Panc1 (cell line): ENCODE measurements at regions not wholly inside any gene's neighbourhood (a gene's known extent, or its start where the extent isn't known, plus 50 kb on each side); places are given as distances from the start of the nearest gene placed in this dataset.

Experiments used
- ATAC-seq: fragments of 200-7000 bp; cut with Tn5 transposase; 2 replicates; pipeline ENCODE4 v1.9.1; 2020; ENCODE audit warnings: mild to moderate bottlenecking, moderate library complexity
- BruUV-seq: library from RNA; stranded (reverse); fragments of 400-500 nt; replicated peaks from 2 replicates; lab custom pipeline; 2021; lab: Mats Ljungman, UMichigan
- CTCF ChIA-PET: fragments of 300-600 bp; sonication (Branson Sonifier 250); formaldehyde crosslinking; loops from one replicate; lab custom pipeline; 2022; ENCODE audit warnings: antibody characterized with exemption; lab: Charles Lee
- POLR2A ChIA-PET: fragments of 300-600 bp; sonication (Branson Sonifier 250); formaldehyde crosslinking; loops from one replicate; lab custom pipeline; 2022; ENCODE audit warnings: antibody characterized with exemption; lab: Charles Lee
- DNase-seq: peaks from one replicate; pipeline ENCODE4 v3.0.0-alpha.2; 2010; ENCODE audit warnings: low read depth, low spot score
- H3K27ac ChIP-seq: 2 replicates; pipeline ENCODE4 v1.5.1; 2011; ENCODE audit warnings: mild to moderate bottlenecking, low read length, inconsistent platforms
- H3K27me3 ChIP-seq: fragments of 200-500 bp; sonication (Bioruptor generic); 2 replicates; pipeline ENCODE4 v1.6.0; 2014; ENCODE audit warnings: low read length, inconsistent platforms; ENCODE audit not compliant: control insufficient read depth, insufficient read depth
- H3K36me3 ChIP-seq: fragments of 200-500 bp; sonication (Bioruptor generic); 2 replicates; pipeline ENCODE4 v1.5.1; 2014; ENCODE audit warnings: inconsistent platforms, mild to moderate bottlenecking, low read length, moderate library complexity; ENCODE audit not compliant: control insufficient read depth, insufficient read depth
- H3K4me1 ChIP-seq: 2 replicates; pipeline ENCODE4 v1.5.1; 2011; ENCODE audit warnings: inconsistent platforms, mild to moderate bottlenecking, low read length, moderate library complexity; ENCODE audit not compliant: control insufficient read depth, insufficient read depth
- H3K4me3 ChIP-seq, 2 experiments: 2 replicates each; pipeline ENCODE4 v1.5.1; 2011 to 2012; ENCODE audit warnings: low read depth in 2 of 2, low read length in 2 of 2, mild to moderate bottlenecking in 2 of 2, inconsistent platforms in 1 of 2, moderate library complexity in 1 of 2
- H3K9me3 ChIP-seq: fragments of 200-500 bp; sonication (Bioruptor generic); 2 replicates; pipeline ENCODE4 v1.5.1; 2014; ENCODE audit warnings: low read depth, mild to moderate bottlenecking, inconsistent platforms, low read length, moderate library complexity; ENCODE audit not compliant: control insufficient read depth, insufficient read depth
- POLR2AphosphoS5 ChIP-seq: IDR thresholded peaks from 2 replicates; pipeline ENCODE4 v1.6.1; 2012; ENCODE audit warnings: mild to moderate bottlenecking, low read depth, low read length, moderate library complexity
- REST ChIP-seq, 2 experiments: IDR thresholded peaks; 2 replicates each; pipeline ENCODE4 v1.6.1; 2011 to 2012; ENCODE audit warnings: low read depth in 2 of 2, control low read depth in 1 of 2, low read length in 1 of 2, mild to moderate bottlenecking in 1 of 2, moderate library complexity in 1 of 2; ENCODE audit not compliant: insufficient read depth in 1 of 2
- SIN3A ChIP-seq: IDR thresholded peaks from 2 replicates; pipeline ENCODE4 v1.6.1; 2012; ENCODE audit warnings: low read depth, mild to moderate bottlenecking, low read length, moderate library complexity, borderline replicate concordance; ENCODE audit not compliant: insufficient read depth
- TCF7L2 ChIP-seq: IDR thresholded peaks from 2 replicates; pipeline ENCODE4 v1.6.1; 2011; ENCODE audit warnings: mild to moderate bottlenecking, low read depth, low read length, inconsistent platforms
- in situ Hi-C: cut with HindIII; loops from 2 replicates; pipeline ENCODE4 v1.10.0; 2016; ENCODE audit warnings: low sequenced_read_pairs, low pct_unique_long_range_greater_than_20kb
- intact Hi-C: fragments of 100-400 bp; cut with micrococcal nuclease; formaldehyde crosslinking; loops from one replicate; pipeline ENCODE4 v1.10.0; 2022; ENCODE audit not compliant: unreplicated experiment
- TF ChIP-seq, protein P1 (sequence below): fragments of 450-650 bp; IDR thresholded peaks from 2 replicates; pipeline ENCODE4 v1.5.1; 2017; ENCODE audit warnings: mild to moderate bottlenecking

GRCh38 chr20:39885975-39886649 lies 802.9 kb downstream of the MAFB start:
- TF ChIP-seq, protein P1, sequence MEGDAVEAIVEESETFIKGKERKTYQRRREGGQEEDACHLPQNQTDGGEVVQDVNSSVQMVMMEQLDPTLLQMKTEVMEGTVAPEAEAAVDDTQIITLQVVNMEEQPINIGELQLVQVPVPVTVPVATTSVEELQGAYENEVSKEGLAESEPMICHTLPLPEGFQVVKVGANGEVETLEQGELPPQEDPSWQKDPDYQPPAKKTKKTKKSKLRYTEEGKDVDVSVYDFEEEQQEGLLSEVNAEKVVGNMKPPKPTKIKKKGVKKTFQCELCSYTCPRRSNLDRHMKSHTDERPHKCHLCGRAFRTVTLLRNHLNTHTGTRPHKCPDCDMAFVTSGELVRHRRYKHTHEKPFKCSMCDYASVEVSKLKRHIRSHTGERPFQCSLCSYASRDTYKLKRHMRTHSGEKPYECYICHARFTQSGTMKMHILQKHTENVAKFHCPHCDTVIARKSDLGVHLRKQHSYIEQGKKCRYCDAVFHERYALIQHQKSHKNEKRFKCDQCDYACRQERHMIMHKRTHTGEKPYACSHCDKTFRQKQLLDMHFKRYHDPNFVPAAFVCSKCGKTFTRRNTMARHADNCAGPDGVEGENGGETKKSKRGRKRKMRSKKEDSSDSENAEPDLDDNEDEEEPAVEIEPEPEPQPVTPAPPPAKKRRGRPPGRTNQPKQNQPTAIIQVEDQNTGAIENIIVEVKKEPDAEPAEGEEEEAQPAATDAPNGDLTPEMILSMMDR: peak; percentile 34
- no peak for TF ChIP-seq POLR2AphosphoS5
- Histone ChIP-seq H3K9me3 (no peaks in the 10 kb centered on the region), H3K27me3 (no peaks in the 10 kb centered on the region), H3K36me3 (no peaks in the 10 kb centered on the region), H3K4me1 (no peaks in the 10 kb centered on the region), H3K4me3 (no peak overlapping the region), H3K27ac (no peak overlapping the region)
- no peak for ATAC-seq
- intact Hi-C loops (no loop called here), in situ Hi-C loops (no loop called here)
- ChIA-PET CTCF (no interaction called here), POLR2A (no interaction called here)
- DNase-seq: peak; percentile 17
- BruUV-seq: no TSS peak

- intact Hi-C loops: no loop called here
- ATAC-seq: no peak
- Histone ChIP-seq H3K9me3 (no peaks in the 10 kb centered on the region), H3K4me3 (no peak overlapping the region), H3K4me1 (no peaks in the 10 kb centered on the region), H3K36me3 (no peaks in the 10 kb centered on the region), H3K27me3 (no peaks in the 10 kb centered on the region), H3K27ac (no peak overlapping the region)
- in situ Hi-C loops: no loop called here
- DNase-seq: no peak
- no peak for TF ChIP-seq TCF7L2
- no peak for TF ChIP-seq POLR2AphosphoS5
- no peak for TF ChIP-seq REST (IDR thresholded peaks at IDR 0.05; ENCODE audit: insufficient read depth in 1 of 2, low read depth in 2 of 2, low read length in 1 of 2)
- TF ChIP-seq SIN3A: no peak
- TF ChIP-seq, protein P1: no peak
- CTCF ChIA-PET: no interaction called here
- POLR2A ChIA-PET: no interaction called here
- no TSS peak for BruUV-seq
Measured at GRCh38 chr20:39882806-39883205, 806.2 kb downstream of the MAFB start.
